DOHH2 (cell line): ENCODE measurements at regions not wholly inside any gene's neighbourhood (a gene's known extent, or its start where the extent isn't known, plus 50 kb on each side); places are given as distances from the start of the nearest gene placed in this dataset.

Source experiments
- H3F3A ChIP-seq: fragments of 200-600 bp; sonication (generic), shearing (Covaris generic); 2 replicates; pipeline ENCODE4 v1.6.0; 2016; ENCODE audit warnings: antibody characterized with exemption, mild to moderate bottlenecking; ENCODE audit not compliant: control insufficient read depth, insufficient read depth
- H3K27ac ChIP-seq: fragments of 200-600 bp; sonication (generic); 2 replicates; pipeline ENCODE4 v1.5.1; 2014; ENCODE audit warnings: low read depth, mild to moderate bottlenecking, low read length, moderate library complexity
- H3K27me3 ChIP-seq: fragments of 200-600 bp; sonication (generic); 2 replicates; pipeline ENCODE4 v1.6.1; 2014; ENCODE audit warnings: mild to moderate bottlenecking, low read length, mixed read lengths; ENCODE audit not compliant: control insufficient read depth
- H3K36me3 ChIP-seq: fragments of 200-600 bp; sonication (generic); 2 replicates; pipeline ENCODE4 v1.6.1; 2014; ENCODE audit warnings: mild to moderate bottlenecking, low read length, moderate library complexity, mixed read lengths; ENCODE audit not compliant: control insufficient read depth
- H3K4me1 ChIP-seq: fragments of 200-600 bp; sonication (generic); 2 replicates; pipeline ENCODE4 v1.6.1; 2014; ENCODE audit warnings: mild to moderate bottlenecking, low read length, mixed read lengths; ENCODE audit not compliant: control insufficient read depth
- H3K4me2 ChIP-seq: fragments of 200-600 bp; sonication (generic); 2 replicates; pipeline ENCODE4 v1.6.0; 2014; ENCODE audit warnings: mild to moderate bottlenecking, low read length, moderate library complexity
- H3K4me3 ChIP-seq: fragments of 200-600 bp; sonication (generic); 2 replicates; pipeline ENCODE4 v1.5.1; 2014; ENCODE audit warnings: mild to moderate bottlenecking, low read length, mixed read lengths
- H3K79me2 ChIP-seq: fragments of 200-600 bp; sonication (generic); 2 replicates; pipeline ENCODE4 v1.6.1; 2014; ENCODE audit warnings: mild to moderate bottlenecking, low read length, mixed read lengths; ENCODE audit not compliant: control insufficient read depth
- H3K9me2 ChIP-seq: fragments of 200-600 bp; sonication (generic); replicated peaks from 2 replicates; pipeline ENCODE4 v1.6.1; 2014; ENCODE audit warnings: mild to moderate bottlenecking, low read length, mixed read lengths; ENCODE audit not compliant: control insufficient read depth
- H3K9me3 ChIP-seq: fragments of 200-600 bp; sonication (generic); 2 replicates; pipeline ENCODE4 v1.6.1; 2014; ENCODE audit warnings: antibody characterized with exemption, low read length, mixed read lengths; ENCODE audit not compliant: control insufficient read depth, insufficient read depth
- H4K20me1 ChIP-seq: fragments of 200-600 bp; sonication (generic); 2 replicates; pipeline ENCODE4 v1.6.0; 2014; ENCODE audit warnings: low read depth, mild to moderate bottlenecking, antibody characterized with exemption, low read length, moderate library complexity; ENCODE audit not compliant: control insufficient read depth, insufficient read depth
- CTCF ChIP-seq: fragments of 200-600 bp; sonication (generic); IDR thresholded peaks from one replicate; pipeline ENCODE4 v1.5.1; 2014; ENCODE audit warnings: antibody characterized with exemption, mild to moderate bottlenecking, low read depth, low read length; ENCODE audit not compliant: poor library complexity, severe bottlenecking
- EZH2phosphoT487 ChIP-seq: fragments of 200-600 bp; sonication (generic); IDR thresholded peaks from 2 replicates; pipeline ENCODE4 v1.6.1; 2017; ENCODE audit warnings: borderline replicate concordance, mild to moderate bottlenecking, antibody characterized with exemption, low read length, moderate library complexity, mixed read lengths

- H4K20me1 ChIP-seq, result no peaks in the 10 kb centered on the region
Measured at GRCh38 chr1:58262702-58263101, 283.8 kb downstream of the OMA1 start.

GRCh38 chr1:58258082-58258481, 288.4 kb downstream of the OMA1 start:
- Histone ChIP-seq H4K20me1 (no peaks in the 10 kb centered on the region), H3K4me3 (no peak overlapping the region), H3K27ac (no peak overlapping the region), H3K4me2 (no peak overlapping the region), H3K9me2 (no peaks in the 10 kb centered on the region; the same call in 1 of the 2 replicates), H3F3A (no peaks in the 10 kb centered on the region), H3K79me2 (no peaks in the 10 kb centered on the region), H3K27me3 (no peaks in the 10 kb centered on the region), H3K36me3 (no peaks in the 10 kb centered on the region), H3K4me1 (no peaks in the 10 kb centered on the region), H3K9me3 (no peaks in the 10 kb centered on the region)
- no peak for TF ChIP-seq EZH2phosphoT487
- TF ChIP-seq CTCF, result no peak

More at GRCh38 chr1:58262702-58263101, 283.8 kb downstream of the OMA1 start:
- no peak overlapping the region for H3K4me3 ChIP-seq
- H3K9me2 ChIP-seq, result no peaks in the 10 kb centered on the region
- no peaks in the 10 kb centered on the region for H3K27me3 ChIP-seq
- no peaks in the 10 kb centered on the region for H3K36me3 ChIP-seq
- no peak overlapping the region for H3K4me2 ChIP-seq
- no peaks in the 10 kb centered on the region for H3F3A ChIP-seq
- TF ChIP-seq CTCF (no peak), EZH2phosphoT487 (no peak)
- no peaks in the 10 kb centered on the region for H3K79me2 ChIP-seq
- H3K4me1 ChIP-seq, result no peaks in the 10 kb centered on the region
- H3K9me3 ChIP-seq, result no peaks in the 10 kb centered on the region
- no peak overlapping the region for H3K27ac ChIP-seq

GRCh38 chr1:58257003-58257402, 289.5 kb downstream of the OMA1 start:
- Histone ChIP-seq H3K4me2 (no peak overlapping the region), H4K20me1 (no peaks in the 10 kb centered on the region), H3K27ac (no peak overlapping the region), H3K9me3 (no peaks in the 10 kb centered on the region), H3K4me3 (no peak overlapping the region), H3K9me2 (no peaks in the 10 kb centered on the region; the same call in 1 of the 2 replicates), H3K79me2 (no peaks in the 10 kb centered on the region), H3K36me3 (no peaks in the 10 kb centered on the region), H3F3A (no peaks in the 10 kb centered on the region), H3K4me1 (no peaks in the 10 kb centered on the region), H3K27me3 (no peaks in the 10 kb centered on the region)
- TF ChIP-seq EZH2phosphoT487, result no peak
- TF ChIP-seq CTCF, result no peak

- Histone ChIP-seq H3K27me3 (no peaks in the 10 kb centered on the region), H3K4me2 (no peak overlapping the region), H3K4me1 (no peaks in the 10 kb centered on the region), H3K36me3 (no peaks in the 10 kb centered on the region), H3K9me2 (no peaks in the 10 kb centered on the region; the same call in 1 of the 2 replicates), H3F3A (no peaks in the 10 kb centered on the region), H3K27ac (no peak overlapping the region), H3K4me3 (no peak overlapping the region), H3K79me2 (no peaks in the 10 kb centered on the region), H3K9me3 (no peaks in the 10 kb centered on the region), H4K20me1 (no peaks in the 10 kb centered on the region)
- TF ChIP-seq EZH2phosphoT487, result no peak
- no peak for TF ChIP-seq CTCF
Measured at GRCh38 chr1:58256546-58256945, 290.0 kb downstream of the OMA1 start.
